ENCODE measurements at regions not wholly inside any gene's neighbourhood (a gene's known extent, or its start where the extent isn't known, plus 50 kb on each side); places are given as distances from the start of the nearest gene placed in this dataset.

- no peaks in the 10 kb centered on the region for H3K27me3 ChIP-seq (replicated peaks in 1 of 7)
- no peaks in the 10 kb centered on the region for H3K4me1 ChIP-seq
- TF ChIP-seq POLR2A (IDR thresholded peaks at IDR 0.05): no peak
- TF ChIP-seq POLR2AphosphoS5 (IDR thresholded peaks at IDR 0.05): no peak
- TF ChIP-seq, protein P1, sequence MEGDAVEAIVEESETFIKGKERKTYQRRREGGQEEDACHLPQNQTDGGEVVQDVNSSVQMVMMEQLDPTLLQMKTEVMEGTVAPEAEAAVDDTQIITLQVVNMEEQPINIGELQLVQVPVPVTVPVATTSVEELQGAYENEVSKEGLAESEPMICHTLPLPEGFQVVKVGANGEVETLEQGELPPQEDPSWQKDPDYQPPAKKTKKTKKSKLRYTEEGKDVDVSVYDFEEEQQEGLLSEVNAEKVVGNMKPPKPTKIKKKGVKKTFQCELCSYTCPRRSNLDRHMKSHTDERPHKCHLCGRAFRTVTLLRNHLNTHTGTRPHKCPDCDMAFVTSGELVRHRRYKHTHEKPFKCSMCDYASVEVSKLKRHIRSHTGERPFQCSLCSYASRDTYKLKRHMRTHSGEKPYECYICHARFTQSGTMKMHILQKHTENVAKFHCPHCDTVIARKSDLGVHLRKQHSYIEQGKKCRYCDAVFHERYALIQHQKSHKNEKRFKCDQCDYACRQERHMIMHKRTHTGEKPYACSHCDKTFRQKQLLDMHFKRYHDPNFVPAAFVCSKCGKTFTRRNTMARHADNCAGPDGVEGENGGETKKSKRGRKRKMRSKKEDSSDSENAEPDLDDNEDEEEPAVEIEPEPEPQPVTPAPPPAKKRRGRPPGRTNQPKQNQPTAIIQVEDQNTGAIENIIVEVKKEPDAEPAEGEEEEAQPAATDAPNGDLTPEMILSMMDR (IDR thresholded peaks at IDR 0.05 in 8 of 11, conservative IDR thresholded peaks at IDR 0.05 in 3 of 11): no peak
- no peak overlapping the region for H3K4me3 ChIP-seq
- WGBS, 5 donors: 81 to 88% (median 87%) methylated on average over 3 of the region's 3 CpGs
- intact Hi-C loops (cut with DNase I; ENCODE audit: low total_unique reads): no loop called here
- no peak overlapping the region for H3K27ac ChIP-seq
- H3K36me3 ChIP-seq: no peaks in the 10 kb centered on the region
- peaks cover 0 to 16% (median 0%) of the 10 kb centered on the region in 8 donors for H3K9me3 ChIP-seq
- no peak for DNase-seq
Observed at GRCh38 chr4:179768996-179769395, 2326.8 kb upstream of the AGA start.

- 83 to 92% (median 91%) methylated on average over 5 of the region's 5 CpGs for WGBS, 5 donors
- H3K27me3 ChIP-seq (replicated peaks in 1 of 7): no peaks in the 10 kb centered on the region
- no peaks in the 10 kb centered on the region for H3K36me3 ChIP-seq
- intact Hi-C loops (cut with DNase I; ENCODE audit: low total_unique reads): no loop called here
- DNase-seq: no peak
- H3K27ac ChIP-seq: no peak overlapping the region
- TF ChIP-seq, protein P1 (IDR thresholded peaks at IDR 0.05 in 8 of 11, conservative IDR thresholded peaks at IDR 0.05 in 3 of 11): no peak
- TF ChIP-seq POLR2A (IDR thresholded peaks at IDR 0.05) (no peak), POLR2AphosphoS5 (IDR thresholded peaks at IDR 0.05) (no peak)
- no peaks in the 10 kb centered on the region for H3K4me1 ChIP-seq
- peaks cover 0 to 5% (median 0%) of the 10 kb centered on the region in 8 donors for H3K9me3 ChIP-seq
- no peak overlapping the region for H3K4me3 ChIP-seq
Observed at GRCh38 chr4:179797738-179798137, 2355.5 kb upstream of the AGA start.

DNA sequence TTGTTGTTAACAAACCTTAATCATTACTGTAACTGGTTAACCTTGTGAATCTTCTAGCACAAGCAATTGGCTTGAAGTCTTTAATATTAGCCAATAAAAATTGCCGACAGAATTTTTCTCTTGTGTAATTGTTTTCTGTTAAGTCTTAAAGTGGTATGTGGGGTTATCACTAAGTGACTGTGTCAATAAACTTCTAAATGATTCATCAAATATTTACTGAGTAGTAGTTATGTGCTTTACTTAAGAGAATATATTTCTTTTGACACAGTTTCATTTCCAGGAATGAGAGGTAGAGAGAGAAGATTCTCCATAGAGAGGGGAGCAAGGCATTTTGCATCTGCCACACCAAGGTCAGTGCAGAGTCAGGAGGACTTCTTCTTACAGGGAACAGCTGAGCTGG is 2361.6 kb upstream of the AGA start:
- Histone ChIP-seq H3K4me1 (no peaks in the 10 kb centered on the region), H3K4me3 (no peak overlapping the region), H3K27me3 (replicated peaks in 1 of 7) (no peaks in the 10 kb centered on the region), H3K27ac (no peak overlapping the region), H3K36me3 (no peaks in the 10 kb centered on the region), H3K9me3 (peaks cover 0 to 8% (median 0%) of the 10 kb centered on the region in 8 donors)
- intact Hi-C loops (cut with DNase I; ENCODE audit: low total_unique reads): no loop called here
- no peak for TF ChIP-seq POLR2A (IDR thresholded peaks at IDR 0.05)
- TF ChIP-seq, protein P1 (IDR thresholded peaks at IDR 0.05 in 8 of 11, conservative IDR thresholded peaks at IDR 0.05 in 3 of 11): no peak
- no peak for TF ChIP-seq POLR2AphosphoS5 (IDR thresholded peaks at IDR 0.05)
- DNase-seq: no peak
- 84 to 94% (median 89%) methylated on average over 1 of the region's 1 CpG for WGBS, 5 donors

DNA sequence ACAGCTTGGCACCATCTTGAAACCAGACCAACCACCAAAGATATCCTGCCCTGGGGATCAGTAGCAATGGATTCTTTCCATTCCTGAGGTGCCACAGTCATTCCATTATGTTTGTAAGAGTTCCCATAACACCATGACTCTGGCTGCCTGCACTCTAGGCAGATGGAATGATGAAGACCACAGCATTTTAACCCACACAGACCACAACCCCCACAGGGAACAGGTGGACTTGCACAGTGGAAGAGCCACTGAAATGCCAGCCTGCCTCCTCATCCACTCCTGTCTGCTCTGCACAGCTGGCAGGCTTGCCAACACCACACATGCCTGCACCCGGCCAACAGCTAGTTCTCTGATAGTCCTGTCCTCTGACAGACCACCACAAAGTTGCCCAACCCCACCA is 2362.2 kb upstream of the AGA start:
- no peak overlapping the region for H3K4me3 ChIP-seq
- no peak for TF ChIP-seq POLR2AphosphoS5 (IDR thresholded peaks at IDR 0.05)
- TF ChIP-seq POLR2A (IDR thresholded peaks at IDR 0.05): no peak
- TF ChIP-seq, protein P1 (IDR thresholded peaks at IDR 0.05 in 8 of 11, conservative IDR thresholded peaks at IDR 0.05 in 3 of 11): no peak
- no peak for DNase-seq
- H3K4me1 ChIP-seq: no peaks in the 10 kb centered on the region
- H3K27me3 ChIP-seq (replicated peaks in 1 of 7): no peaks in the 10 kb centered on the region
- H3K9me3 ChIP-seq: peaks cover 0 to 8% (median 0%) of the 10 kb centered on the region in 8 donors
- intact Hi-C loops (cut with DNase I; ENCODE audit: low total_unique reads): no loop called here
- no peaks in the 10 kb centered on the region for H3K36me3 ChIP-seq
- 52 to 75% (median 67%) methylated on average over 1 of the region's 1 CpG for WGBS, 5 donors
- no peak overlapping the region for H3K27ac ChIP-seq
